ENCODE measurements at regions not wholly inside any gene's neighbourhood (a gene's known extent, or its start where the extent isn't known, plus 50 kb on each side); places are given as distances from the start of the nearest gene placed in this dataset.

DNA sequence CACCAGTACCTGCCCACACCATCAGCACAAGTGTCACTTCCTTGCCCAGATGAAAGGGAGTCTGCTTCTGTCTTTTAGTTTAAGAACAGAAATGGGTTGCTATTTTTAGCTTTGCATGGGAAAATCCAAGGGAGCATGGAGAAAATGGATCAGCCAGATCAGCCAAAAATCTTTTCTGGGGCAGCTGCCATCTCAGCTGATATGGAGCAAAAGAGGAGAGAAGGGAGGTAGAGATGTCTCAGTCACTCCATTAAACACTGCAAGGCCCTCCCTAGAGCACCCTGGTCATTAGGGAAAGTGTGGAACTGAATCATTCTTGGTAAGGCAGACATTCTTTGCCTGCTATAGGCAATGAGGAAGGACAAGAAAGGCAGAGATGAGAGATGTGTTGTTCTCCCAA lies 79.9 kb downstream of the CTAGE1 start:
- TF ChIP-seq, protein P1, sequence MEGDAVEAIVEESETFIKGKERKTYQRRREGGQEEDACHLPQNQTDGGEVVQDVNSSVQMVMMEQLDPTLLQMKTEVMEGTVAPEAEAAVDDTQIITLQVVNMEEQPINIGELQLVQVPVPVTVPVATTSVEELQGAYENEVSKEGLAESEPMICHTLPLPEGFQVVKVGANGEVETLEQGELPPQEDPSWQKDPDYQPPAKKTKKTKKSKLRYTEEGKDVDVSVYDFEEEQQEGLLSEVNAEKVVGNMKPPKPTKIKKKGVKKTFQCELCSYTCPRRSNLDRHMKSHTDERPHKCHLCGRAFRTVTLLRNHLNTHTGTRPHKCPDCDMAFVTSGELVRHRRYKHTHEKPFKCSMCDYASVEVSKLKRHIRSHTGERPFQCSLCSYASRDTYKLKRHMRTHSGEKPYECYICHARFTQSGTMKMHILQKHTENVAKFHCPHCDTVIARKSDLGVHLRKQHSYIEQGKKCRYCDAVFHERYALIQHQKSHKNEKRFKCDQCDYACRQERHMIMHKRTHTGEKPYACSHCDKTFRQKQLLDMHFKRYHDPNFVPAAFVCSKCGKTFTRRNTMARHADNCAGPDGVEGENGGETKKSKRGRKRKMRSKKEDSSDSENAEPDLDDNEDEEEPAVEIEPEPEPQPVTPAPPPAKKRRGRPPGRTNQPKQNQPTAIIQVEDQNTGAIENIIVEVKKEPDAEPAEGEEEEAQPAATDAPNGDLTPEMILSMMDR (IDR thresholded peaks at IDR 0.05; ENCODE audit: low read depth, low read length, missing input control) = no peak
- TF ChIP-seq YY1 (IDR thresholded peaks at IDR 0.05) = no peak
- TF ChIP-seq, protein P2, sequence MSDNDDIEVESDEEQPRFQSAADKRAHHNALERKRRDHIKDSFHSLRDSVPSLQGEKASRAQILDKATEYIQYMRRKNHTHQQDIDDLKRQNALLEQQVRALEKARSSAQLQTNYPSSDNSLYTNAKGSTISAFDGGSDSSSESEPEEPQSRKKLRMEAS (IDR thresholded peaks at IDR 0.05) = no peak
- no peak for TF ChIP-seq RAD21 (IDR thresholded peaks at IDR 0.05)
- TF ChIP-seq JUND (IDR thresholded peaks at IDR 0.05) = no peak
- TF ChIP-seq, protein P3, sequence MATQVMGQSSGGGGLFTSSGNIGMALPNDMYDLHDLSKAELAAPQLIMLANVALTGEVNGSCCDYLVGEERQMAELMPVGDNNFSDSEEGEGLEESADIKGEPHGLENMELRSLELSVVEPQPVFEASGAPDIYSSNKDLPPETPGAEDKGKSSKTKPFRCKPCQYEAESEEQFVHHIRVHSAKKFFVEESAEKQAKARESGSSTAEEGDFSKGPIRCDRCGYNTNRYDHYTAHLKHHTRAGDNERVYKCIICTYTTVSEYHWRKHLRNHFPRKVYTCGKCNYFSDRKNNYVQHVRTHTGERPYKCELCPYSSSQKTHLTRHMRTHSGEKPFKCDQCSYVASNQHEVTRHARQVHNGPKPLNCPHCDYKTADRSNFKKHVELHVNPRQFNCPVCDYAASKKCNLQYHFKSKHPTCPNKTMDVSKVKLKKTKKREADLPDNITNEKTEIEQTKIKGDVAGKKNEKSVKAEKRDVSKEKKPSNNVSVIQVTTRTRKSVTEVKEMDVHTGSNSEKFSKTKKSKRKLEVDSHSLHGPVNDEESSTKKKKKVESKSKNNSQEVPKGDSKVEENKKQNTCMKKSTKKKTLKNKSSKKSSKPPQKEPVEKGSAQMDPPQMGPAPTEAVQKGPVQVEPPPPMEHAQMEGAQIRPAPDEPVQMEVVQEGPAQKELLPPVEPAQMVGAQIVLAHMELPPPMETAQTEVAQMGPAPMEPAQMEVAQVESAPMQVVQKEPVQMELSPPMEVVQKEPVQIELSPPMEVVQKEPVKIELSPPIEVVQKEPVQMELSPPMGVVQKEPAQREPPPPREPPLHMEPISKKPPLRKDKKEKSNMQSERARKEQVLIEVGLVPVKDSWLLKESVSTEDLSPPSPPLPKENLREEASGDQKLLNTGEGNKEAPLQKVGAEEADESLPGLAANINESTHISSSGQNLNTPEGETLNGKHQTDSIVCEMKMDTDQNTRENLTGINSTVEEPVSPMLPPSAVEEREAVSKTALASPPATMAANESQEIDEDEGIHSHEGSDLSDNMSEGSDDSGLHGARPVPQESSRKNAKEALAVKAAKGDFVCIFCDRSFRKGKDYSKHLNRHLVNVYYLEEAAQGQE (IDR thresholded peaks at IDR 0.05) = no peak
- no peak for TF ChIP-seq SP1 (IDR thresholded peaks at IDR 0.05)
- TF ChIP-seq TAF1 (conservative IDR thresholded peaks at IDR 0.05) = no peak

All from liver (tissue), 3 donors.